SK-N-SH (cell line): ENCODE measurements at regions not wholly inside any gene's neighbourhood (a gene's known extent, or its start where the extent isn't known, plus 50 kb on each side); places are given as distances from the start of the nearest gene placed in this dataset.
"Not testable (repeated sequence)": the region's sequence is repeated elsewhere in the genome, so short reads cannot be mapped to it uniquely, and the experiment has no call there.

Source experiments
- CTCF ChIA-PET: fragments of 300-600, 350-600 bp; formaldehyde crosslinking; extraction: SDS; loops from one replicate; lab custom pipeline; 2021; lab: Yijun Ruan, JAX
- POLR2A ChIA-PET: fragments of 350-600 bp; sonication (Branson Sonifier 250); formaldehyde crosslinking; extraction: SDS; loops from one replicate; lab custom pipeline; 2020; ENCODE audit warnings: antibody characterized with exemption, inconsistent platforms; lab: Yijun Ruan, JAX
- DNase-seq: peaks from one replicate; pipeline ENCODE4 v3.0.0; 2012
- H2AFZ ChIP-seq: fragments of 200-600 bp; sonication (generic); 2 replicates; pipeline ENCODE4 v1.8.1; 2016; ENCODE audit warnings: antibody characterized with exemption, mild to moderate bottlenecking, low read depth
- H3F3A ChIP-seq: fragments of 200-600 bp; sonication (generic); replicated peaks from 2 replicates; pipeline ENCODE3; 2016; ENCODE audit warnings: antibody characterized with exemption, mild to moderate bottlenecking; ENCODE audit not compliant: insufficient read depth
- H3K27ac ChIP-seq, 2 experiments: fragments of 200-500 bp in 1 of 2; fragments of 200-600 bp in 1 of 2; sonication (Bioruptor generic) in 1 of 2; sonication (generic), shearing (Covaris generic) in 1 of 2; 2 replicates each; pipeline versions ENCODE4 v1.5.1 to v1.6.1; 2014 to 2016; ENCODE audit warnings: low read depth in 2 of 2, inconsistent platforms in 1 of 2, low read length in 1 of 2, mild to moderate bottlenecking in 1 of 2, mixed read lengths in 1 of 2
- H3K27me3 ChIP-seq: fragments of 200-600 bp; sonication (generic), shearing (Covaris generic); 2 replicates; pipeline ENCODE4 v1.6.1; 2016; ENCODE audit warnings: mixed run types; ENCODE audit not compliant: insufficient read depth
- H3K36me3 ChIP-seq, 2 experiments: fragments of 200-500 bp in 1 of 2; fragments of 200-600 bp in 1 of 2; sonication (Bioruptor generic) in 1 of 2; sonication (generic) in 1 of 2; replicated peaks in 1 of 2; 2 replicates each; pipeline versions ENCODE3 to v1.5.1; 2014 to 2016; ENCODE audit warnings: low read length in 1 of 2, mild to moderate bottlenecking in 1 of 2; ENCODE audit not compliant: insufficient read depth in 2 of 2, control insufficient read depth in 1 of 2
- H3K4me1 ChIP-seq, 2 experiments: fragments of 200-500 bp in 1 of 2; fragments of 200-600 bp in 1 of 2; sonication (Bioruptor generic) in 1 of 2; sonication (generic), shearing (Covaris generic) in 1 of 2; 2 replicates each; pipeline versions ENCODE4 v1.5.1 to v1.6.1; 2014 to 2016; ENCODE audit warnings: low read depth in 1 of 2, low read length in 1 of 2, mixed run types in 1 of 2; ENCODE audit not compliant: insufficient read depth in 2 of 2, control insufficient read depth in 1 of 2
- H3K4me2 ChIP-seq: fragments of 200-600 bp; sonication (generic), shearing (Covaris generic); 2 replicates; pipeline ENCODE4 v1.6.1; 2017; ENCODE audit warnings: mixed run types
- H3K4me3 ChIP-seq, 2 experiments: fragments of 200-500 bp in 1 of 2; fragments of 200-600 bp in 1 of 2; sonication (Bioruptor generic) in 1 of 2; sonication (generic), shearing (Covaris generic) in 1 of 2; 2 replicates each; pipeline versions ENCODE4 v1.5.1 to v1.8.1; 2014 to 2016; ENCODE audit warnings: low read depth in 2 of 2, inconsistent platforms in 1 of 2, low read length in 1 of 2, mild to moderate bottlenecking in 1 of 2, mixed read lengths in 1 of 2, moderate library complexity in 1 of 2
- H3K79me2 ChIP-seq: fragments of 200-600 bp; sonication (generic); 2 replicates; pipeline ENCODE4 v1.8.1; 2017; ENCODE audit warnings: mild to moderate bottlenecking; ENCODE audit not compliant: insufficient read depth
- H3K9ac ChIP-seq: fragments of 200-600 bp; sonication (generic); 2 replicates; pipeline ENCODE4 v1.6.1; 2017; ENCODE audit warnings: mixed run types
- H3K9me2 ChIP-seq: fragments of 200-600 bp; sonication (generic); 2 replicates; pipeline ENCODE4 v1.6.1; 2017; ENCODE audit warnings: mixed run types
- H3K9me3 ChIP-seq: fragments of 200-600 bp; sonication (generic); 2 replicates; pipeline ENCODE4 v1.6.1; 2017; ENCODE audit warnings: mixed run types, mild to moderate bottlenecking, moderate library complexity
- H4K20me1 ChIP-seq: fragments of 200-600 bp; sonication (generic); 2 replicates; pipeline ENCODE4 v1.6.1; 2017; ENCODE audit warnings: mild to moderate bottlenecking, mixed run types; ENCODE audit not compliant: insufficient read depth
- JUND ChIP-seq: IDR thresholded peaks from 2 replicates; pipeline ENCODE4 v1.4.0; 2012
- MXI1 ChIP-seq: IDR thresholded peaks from 2 replicates; pipeline ENCODE4 v1.6.1; 2012; ENCODE audit warnings: mild to moderate bottlenecking, low read depth, low read length, improper control_type of control experiment
- SIN3A ChIP-seq: IDR thresholded peaks from 2 replicates; pipeline ENCODE4 v1.6.1; 2012; ENCODE audit warnings: low read depth, mild to moderate bottlenecking, low read length, moderate library complexity, borderline replicate concordance
- YY1 ChIP-seq: IDR thresholded peaks from 2 replicates; pipeline ENCODE4 v1.4.0; 2012; ENCODE audit warnings: low read depth, mild to moderate bottlenecking
- WGBS: methylation state at CpG from one replicate; pipeline ENCODE4 v1.1.6; 2017; ENCODE audit warnings: low lambda C conversion rate; 5-methylcytosine and 5-hydroxymethylcytosine counted together

DNA sequence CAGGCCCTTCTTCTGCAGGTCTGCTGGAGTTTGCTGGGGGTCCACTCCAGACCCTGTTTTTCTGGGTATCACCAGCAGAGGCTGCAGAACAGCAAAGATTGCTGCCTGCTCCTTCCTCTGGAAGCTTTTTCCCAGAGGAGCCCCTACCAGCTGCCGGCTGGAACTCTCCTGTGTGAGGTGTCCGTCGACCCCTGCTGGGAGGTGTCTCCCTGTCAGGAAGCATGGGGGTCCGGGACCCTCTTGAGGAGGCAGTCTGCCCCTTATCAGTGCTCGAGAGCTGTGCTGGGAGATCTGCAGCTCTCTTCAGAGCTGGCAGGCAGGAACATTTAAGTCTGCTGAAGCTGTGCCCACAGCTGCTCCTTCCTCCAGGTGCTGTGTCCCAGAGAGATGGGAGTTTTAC is 1622.8 kb downstream of the KHDRBS2 start:
- H4K20me1 ChIP-seq, CTCF ChIA-PET, H3F3A ChIP-seq, H3K4me3 ChIP-seq, H3K4me1 ChIP-seq, H3K4me2 ChIP-seq, H3K27ac ChIP-seq, H3K9me3 ChIP-seq, H3K9me2 ChIP-seq, H3K9ac ChIP-seq, POLR2A ChIA-PET, H3K27me3 ChIP-seq, H3K79me2 ChIP-seq, DNase-seq, H2AFZ ChIP-seq, H3K36me3 ChIP-seq: not testable (repeated sequence)
- WGBS: 0% methylated on average over 5 of the region's 5 CpGs

DNA sequence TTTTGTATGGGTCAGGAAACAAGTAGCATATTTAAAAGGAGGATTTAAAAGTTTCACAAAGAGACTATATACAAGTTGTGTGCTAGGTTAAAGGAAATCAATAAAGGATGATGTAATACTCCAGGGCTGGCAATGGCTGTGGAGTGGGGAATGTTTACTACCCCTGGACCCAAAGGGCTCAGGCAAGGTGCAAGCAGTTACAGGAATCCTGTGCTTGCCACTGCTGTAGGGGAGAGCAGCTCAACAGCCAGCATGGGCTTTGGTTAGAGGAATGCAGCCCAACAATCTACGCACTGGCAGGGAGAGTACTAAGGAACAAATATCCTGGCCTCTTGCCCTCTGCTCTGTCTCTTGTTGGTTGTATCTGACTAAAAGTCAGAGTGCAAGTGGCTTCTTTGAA is 1642.2 kb downstream of the KHDRBS2 start:
- Histone ChIP-seq H3K4me2 (no peak overlapping the region), H3K4me1 (no peaks in the 10 kb centered on the region), H3K36me3 (no peaks in the 10 kb centered on the region), H3K27ac (no peak overlapping the region), H3K79me2 (no peaks in the 10 kb centered on the region), H3K9me3 (no peaks in the 10 kb centered on the region), H3K9me2 (no peaks in the 10 kb centered on the region), H3K9ac (no peak overlapping the region), H3K27me3 (no peaks in the 10 kb centered on the region), H4K20me1 (no peaks in the 10 kb centered on the region), H2AFZ (no peak overlapping the region), H3K4me3 (no peak overlapping the region), H3F3A (no peaks in the 10 kb centered on the region)
- no CpG with 5 or more reads among the region's 1 CpG for WGBS
- TF ChIP-seq SIN3A (no peak), JUND (no peak), YY1 (no peak), MXI1 (no peak)
- ChIA-PET POLR2A (no interaction called here), CTCF (no interaction called here)
- DNase-seq: no peak

DNA sequence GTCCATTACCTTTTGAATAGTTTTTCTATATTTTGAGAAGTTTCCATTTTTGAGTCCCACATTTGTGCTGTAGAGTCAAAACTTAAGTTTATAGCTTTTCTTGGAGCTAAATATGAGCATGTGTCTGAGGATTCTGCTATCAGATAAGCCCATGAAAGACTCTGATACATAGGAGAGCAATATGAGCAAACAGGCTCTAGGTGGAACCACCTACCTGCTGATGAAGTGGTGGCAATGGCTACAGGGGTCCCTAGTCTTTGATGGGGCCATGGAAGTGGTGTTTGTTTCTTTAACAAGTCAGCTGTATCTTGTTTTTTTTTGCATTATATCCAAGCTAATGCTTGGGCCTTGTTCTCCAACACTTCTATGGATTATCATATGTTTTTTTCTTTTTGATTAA is 1646.8 kb downstream of the KHDRBS2 start:
- H3K4me2 ChIP-seq, H3F3A ChIP-seq, H2AFZ ChIP-seq, H3K4me1 ChIP-seq, H3K9me3 ChIP-seq, H3K9me2 ChIP-seq, H3K9ac ChIP-seq, H4K20me1 ChIP-seq, POLR2A ChIA-PET, H3K36me3 ChIP-seq, H3K27ac ChIP-seq, CTCF ChIA-PET, H3K27me3 ChIP-seq, H3K79me2 ChIP-seq, H3K4me3 ChIP-seq, DNase-seq: not testable (repeated sequence)
